NCI-H2196 treated with DMSO at 0.1 percent for 48 hours (cell line): ENCODE measurements at regions not wholly inside any gene's neighbourhood (a gene's known extent, or its start where the extent isn't known, plus 50 kb on each side); places are given as distances from the start of the nearest gene placed in this dataset.
"Not testable (repeated sequence)": the region's sequence is repeated elsewhere in the genome, so short reads cannot be mapped to it uniquely, and the experiment has no call there.

Experiments used
- DNase-seq: peaks from one replicate; lab custom pipeline; 2025; ENCODE audit not compliant: unreplicated experiment; lab: John Stamatoyannopoulos, UW

DNA sequence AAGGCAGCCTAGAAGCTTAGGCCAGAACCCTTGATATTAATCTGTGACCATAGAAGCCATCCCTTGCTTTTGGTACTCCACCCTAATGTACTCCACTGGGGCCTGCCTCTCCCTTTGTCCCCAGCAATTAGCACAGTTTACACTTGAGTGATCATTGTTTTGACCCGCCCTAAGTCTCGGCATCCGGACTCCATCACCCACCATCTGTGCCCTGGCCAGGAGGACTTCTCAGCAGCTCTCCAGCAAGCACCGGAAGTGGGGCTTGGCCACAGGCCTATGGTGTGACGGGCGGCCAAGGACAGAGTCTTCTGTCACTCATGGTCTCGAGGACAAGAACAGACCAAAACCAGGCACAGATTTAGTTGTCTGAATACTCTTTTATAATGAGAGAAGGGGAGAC is 126.5 kb upstream of the NTF3 start:
- no peak for DNase-seq

DNA sequence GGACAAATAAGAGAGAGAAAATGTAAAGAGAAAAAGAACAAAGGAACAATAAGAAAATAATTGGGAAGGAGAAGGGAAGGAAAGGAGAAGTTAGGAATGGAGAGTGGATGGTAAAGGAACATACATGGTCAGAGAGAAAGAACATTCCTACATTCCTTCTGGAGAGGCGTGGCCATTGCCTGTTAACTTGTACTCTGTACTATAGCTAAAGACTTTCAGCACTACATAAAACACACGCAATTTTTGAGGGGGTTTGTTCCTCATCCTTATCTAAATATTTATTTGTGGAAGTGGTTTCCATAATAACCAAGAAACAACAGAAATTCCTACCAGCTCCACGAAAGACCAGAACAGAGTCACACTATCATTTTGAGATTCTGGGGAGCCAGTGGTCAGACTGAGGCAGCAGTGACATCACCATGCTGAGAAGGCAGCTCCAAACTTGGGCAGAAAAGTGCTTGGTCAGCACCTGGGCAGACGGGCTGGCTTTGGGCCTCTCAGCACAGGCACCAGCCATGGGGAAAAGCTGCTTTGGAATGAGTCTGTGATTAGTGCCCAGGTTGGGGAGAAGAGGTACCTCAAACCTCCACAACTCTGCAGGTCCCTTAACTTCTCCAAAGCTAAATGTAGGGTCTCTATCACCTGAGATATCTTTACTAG is 125.9 kb upstream of the NTF3 start:
- no peak for DNase-seq

DNA sequence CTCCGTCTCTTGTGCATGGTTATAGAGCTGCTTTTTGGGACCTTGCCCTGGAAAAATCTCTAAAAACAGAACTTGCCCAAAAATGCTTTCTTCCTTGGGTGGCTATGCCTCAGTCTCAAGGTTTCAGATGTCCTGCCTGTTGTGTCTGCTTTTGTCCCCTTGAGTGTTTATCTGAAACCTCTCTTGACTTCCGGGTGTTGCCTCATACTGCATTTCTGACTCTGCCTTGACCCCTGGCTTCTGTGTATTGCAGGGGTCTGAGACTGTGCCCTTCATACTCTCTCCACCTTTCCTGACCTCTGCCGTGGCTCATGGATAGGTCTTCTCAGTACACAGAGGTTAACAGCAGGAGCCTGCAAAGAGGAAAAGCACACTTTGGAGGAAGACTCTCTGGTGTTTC is 124.8 kb upstream of the NTF3 start:
- DNase-seq, result no peak

DNA sequence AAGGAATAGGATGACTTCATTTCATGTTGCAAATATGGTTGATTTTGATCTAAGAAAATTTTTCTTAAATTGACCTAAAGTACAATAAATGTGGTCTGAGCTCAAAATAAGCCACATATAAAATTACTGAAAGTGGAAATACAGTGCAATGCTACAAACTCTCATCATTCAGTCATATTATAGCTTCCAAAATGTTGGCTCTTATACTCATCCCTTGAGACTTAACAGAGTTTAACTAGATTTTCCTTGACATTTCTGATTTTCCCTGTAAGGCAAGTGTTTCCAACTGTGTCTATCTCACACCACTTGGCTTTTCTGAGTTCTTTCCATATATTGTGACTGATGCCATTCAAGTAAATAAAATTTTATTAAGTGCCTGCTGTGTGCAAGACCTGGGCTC is 123.7 kb upstream of the NTF3 start:
- no peak for DNase-seq

DNA sequence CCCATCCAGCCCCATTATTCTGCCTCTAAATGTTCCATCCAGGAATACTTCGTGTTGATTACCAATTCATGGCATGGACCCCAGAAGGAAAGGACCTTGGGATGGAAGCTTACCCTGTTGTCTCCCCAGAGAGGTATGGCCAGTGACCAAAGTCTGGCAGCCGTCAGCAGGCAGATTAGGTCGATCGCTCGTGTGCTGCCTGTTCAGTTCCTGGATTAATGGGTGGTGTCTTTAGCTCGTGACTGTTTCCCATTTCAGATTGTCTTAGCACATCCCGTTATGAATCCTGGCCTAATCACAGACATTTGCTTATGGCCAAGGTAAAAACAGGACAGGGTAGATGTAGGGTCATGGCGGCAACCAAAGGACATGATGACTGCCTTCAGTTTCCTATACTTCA is 122.9 kb upstream of the NTF3 start:
- DNase-seq, result no peak

DNA sequence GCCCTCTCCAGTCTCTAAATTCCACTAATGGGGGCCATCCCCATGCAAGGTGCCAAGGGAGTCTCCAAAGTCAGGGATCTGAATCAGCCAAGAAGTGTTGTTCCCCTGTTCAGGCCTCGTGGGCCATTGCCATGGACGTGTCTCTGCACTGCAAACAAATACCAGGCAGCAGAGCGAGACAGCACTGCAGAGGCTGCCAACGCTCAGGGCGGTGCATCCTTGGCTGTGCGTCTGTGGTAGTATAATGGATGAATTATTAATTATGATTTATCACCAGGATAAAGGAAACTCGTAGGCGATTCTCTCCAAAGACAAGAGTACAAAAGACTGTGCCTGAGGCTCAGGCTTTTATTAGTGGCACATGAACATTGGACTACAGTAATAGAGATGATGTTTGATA is 122.3 kb upstream of the NTF3 start:
- no peak for DNase-seq

DNA sequence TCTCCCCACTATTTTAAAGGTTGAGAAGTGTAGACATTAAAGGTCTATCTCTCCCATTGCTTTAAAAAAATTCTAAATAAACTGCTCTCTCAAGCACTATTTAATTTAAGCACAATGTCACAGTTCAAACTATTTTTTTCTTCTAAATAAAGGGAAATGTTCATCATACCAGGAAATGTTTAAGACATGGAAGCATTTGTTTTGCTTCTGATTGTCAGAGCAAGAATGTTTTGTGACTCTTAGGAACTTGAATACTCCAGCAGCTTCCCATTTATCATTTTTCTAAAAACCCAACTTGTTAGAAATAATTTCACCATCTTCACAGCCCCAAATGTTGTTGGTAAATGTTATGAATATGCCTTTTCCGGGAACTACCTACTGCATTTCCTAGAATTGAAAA is 121.8 kb upstream of the NTF3 start:
- no peak for DNase-seq

DNA sequence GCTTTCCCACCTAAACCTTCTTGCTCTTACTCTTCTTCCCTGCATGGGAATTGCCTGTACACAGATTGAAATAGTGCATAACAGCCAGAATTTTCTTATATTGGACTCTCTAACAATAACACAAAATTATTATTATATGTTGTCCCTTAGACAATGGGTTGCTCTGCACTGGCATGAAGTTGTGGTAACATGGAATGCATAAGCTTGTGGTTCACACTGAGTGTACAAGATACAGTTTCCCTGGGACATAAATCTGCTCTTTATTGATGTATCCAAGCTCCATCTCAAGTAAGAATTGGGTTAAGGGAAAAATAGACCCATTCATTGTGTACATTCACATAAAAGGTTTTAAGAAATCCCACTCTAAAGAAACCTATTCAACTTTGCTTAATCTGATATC is 114.4 kb upstream of the NTF3 start:
- DNase-seq, result no peak

DNA sequence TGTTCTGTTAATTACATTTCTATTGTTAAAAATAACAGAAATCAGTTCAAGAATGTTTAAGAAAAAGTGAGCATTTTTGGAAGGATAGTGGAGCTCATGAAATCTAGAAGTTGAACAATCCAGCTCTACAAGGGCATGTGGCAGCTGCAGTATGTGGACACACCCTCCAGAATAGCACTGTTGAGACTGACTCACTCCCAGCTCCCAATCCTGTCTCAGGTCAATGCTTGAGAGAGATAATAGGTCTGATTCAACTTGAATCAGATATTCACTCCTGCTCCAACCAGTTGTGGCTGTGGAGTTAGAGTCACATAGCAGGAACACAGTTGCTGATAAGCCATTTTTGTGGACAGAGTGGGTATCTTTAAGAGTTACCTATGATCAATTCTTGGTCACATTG is 113.0 kb upstream of the NTF3 start:
- DNase-seq, result no peak

DNA sequence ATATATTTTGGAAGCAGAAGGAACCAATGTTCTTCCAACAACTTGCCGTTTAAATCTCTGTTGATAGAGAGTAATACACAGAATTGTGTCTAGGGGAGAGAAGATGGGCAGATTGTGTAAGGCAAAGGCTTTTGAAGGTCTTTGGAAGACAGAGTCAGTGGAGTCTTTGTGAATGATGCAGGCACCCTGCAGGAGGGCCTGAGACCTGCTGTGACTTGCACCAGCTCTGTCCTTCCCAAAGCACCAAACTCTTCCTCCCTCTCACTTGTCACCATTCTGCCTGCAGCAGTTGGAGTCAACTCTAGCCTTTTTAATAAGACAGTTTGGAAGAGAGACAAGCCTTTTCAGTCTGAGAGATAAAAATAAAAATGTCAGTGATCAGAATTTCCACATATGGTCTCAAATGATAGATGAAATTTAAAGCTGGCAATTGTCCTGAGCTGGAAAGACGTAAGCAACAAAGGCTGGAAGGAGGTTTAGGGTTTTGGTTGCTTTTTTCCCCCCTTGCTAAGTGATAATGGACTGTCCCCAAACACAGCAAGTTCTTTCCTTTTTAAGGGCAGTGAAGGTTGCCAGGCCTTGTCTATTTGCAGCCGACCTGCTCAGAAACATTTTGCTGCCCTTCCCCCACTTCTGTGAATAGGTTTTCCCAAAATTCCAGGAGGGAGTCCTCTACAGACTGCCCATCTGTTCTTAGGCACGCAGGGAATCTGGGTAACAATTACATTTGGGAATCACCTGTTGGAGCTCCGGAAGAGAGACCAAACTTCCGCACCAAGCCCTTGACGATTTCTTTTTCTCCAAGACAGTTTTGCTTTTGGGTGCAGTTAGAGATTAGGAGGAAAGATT is 103.0 kb upstream of the NTF3 start:
- no peak for DNase-seq

DNA sequence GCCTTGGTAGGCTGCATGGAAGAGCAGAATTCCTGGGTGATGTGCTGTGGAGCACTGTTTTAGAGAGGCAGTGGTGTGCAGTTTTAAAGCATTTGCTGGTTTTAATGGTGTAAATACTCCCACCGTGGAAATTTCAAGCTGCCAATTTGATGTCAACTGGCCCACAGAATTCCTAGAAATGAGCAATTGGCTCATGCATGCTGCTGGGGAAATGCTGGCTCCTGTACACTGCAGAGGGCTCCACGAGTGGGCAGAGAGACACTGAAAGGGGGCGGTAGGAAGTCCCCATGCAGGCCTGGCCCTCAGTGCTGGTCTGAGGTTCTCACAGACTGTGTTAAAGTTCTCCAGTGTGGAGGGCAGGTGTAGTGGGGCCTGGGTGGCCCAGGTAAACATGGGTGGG is 99.4 kb upstream of the NTF3 start:
- DNase-seq, result no peak

DNA sequence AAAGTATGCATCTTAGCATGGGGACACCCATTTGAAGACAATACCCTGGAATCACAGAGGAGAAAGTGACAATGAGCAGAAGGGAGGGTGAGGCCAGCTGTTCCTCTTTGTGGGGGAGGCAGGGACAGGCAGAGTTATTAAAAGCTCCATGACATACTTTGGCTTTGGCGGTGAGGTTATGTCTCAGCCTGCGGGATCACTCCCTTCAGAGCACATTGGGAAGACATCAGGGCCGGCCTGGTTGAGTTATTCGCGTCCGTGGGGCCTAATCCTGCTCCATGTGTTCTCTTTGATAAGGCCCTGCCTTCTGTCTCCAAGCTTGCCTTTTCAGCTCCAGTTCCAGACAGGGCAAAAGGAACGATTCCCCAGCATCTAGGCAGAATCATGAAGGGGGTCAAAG is 98.8 kb upstream of the NTF3 start:
- no peak for DNase-seq

DNA sequence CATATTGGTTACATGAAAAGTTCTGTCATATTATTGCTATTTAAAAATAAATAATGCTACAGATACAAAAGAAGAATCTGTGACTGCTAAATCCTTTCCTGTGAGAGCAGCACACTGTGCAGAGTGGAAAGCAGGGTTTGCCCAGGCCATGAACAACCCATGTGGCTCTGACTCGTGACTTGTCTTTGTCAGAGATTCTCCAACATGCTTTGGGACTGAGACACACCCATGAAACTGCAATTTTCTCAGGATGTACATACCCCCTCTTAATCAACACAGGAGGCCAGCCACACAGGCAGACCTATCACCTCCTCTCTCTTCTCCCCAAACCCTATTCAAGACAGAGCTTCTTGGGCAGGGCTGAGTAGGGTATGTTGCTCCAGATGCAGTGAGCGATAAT is 96.8 kb upstream of the NTF3 start:
- DNase-seq, result no peak

DNA sequence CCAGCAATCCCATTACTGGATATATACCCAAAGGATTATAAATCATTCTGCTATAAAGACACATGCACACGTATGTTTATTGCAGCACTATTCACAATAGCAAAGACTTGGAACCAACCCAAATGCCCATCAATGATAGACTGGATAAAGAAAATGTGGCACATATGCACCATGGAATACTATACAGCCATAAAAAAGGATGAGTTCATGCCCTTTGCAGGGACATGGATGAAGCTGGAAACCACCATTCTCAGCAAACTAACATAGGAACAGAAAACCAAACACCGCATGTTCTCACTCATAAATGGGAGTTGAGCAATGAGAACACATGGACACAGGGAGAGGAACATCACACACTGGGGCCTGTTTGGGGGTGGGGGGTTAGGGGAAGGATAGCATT is 90.8 kb upstream of the NTF3 start:
- DNase-seq, result not testable (repeated sequence)

DNA sequence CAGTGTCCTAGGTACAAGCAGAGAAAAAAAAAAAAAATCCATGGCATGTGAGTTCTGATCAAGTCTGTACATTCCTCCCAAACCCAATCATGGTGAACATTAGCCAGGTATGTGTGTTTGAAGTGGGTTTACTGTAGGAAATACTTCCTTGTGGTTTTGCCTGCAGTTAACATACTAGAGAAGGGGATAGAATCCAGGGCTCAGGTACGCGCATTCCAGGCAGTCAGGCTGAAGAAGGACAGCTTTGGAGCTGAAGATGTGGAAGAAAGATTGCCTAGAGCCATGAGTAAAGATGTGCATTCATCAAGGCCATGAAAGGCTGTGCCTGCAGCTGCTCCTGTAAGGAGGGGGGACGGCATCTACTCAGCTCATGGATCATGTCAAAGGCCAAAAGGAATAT is 88.2 kb upstream of the NTF3 start:
- DNase-seq, result no peak

DNA sequence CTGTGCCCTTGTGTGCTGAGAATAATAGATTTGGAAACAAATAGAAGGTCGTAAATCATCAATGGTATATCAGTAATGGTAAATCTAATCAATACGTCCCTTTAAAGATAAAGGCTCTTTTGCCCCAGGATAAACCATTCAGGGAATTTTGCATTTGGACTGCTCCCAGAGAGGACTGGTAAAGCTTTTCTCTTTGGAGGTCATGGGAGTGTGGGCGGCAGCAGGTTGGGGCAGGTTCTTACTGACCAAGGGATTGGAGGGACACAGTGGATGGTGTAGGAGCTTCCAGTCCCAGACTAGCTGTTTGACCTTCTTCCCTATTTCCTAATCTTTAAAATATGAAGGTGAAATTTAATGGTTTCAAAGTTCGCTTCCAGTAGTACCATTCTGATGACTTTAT is 87.8 kb upstream of the NTF3 start:
- no peak for DNase-seq

DNA sequence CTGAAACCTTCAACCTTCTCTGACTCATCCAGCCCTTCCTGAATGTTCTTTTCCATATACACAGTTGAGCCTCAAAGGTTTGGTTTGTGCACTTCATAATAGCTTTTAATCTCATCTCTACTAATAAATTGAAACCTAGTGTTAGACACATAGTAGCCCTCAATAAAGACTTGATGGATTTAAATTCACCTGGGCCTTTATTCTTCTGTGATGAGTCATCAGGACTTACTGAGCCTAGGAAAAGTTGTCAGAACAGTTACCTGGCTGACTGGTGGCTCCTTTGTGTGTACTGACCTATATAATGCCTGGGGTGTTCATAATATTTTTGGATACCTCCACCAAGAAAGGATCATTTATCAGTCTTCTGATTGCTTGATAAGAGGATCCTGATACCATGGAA is 86.4 kb upstream of the NTF3 start:
- DNase-seq, result no peak

DNA sequence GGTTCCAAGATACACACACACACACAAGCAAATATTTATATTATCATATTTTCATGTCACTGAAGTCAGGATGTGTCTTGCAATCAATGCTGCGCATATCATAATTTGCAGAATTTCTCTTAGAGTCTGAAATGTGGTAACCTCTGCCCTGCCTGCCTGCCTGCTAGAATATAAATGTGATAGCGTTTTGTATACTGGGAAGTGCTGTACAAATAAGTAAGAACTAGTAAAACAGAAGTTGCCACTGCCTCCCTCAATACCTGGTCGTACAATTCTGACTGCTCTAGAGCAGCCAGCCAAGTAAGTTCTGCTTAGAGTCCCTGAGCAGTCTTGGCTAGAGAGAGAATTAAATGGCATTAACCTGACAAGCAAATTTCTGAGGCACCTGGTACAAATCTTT is 83.9 kb upstream of the NTF3 start:
- no peak for DNase-seq

DNA sequence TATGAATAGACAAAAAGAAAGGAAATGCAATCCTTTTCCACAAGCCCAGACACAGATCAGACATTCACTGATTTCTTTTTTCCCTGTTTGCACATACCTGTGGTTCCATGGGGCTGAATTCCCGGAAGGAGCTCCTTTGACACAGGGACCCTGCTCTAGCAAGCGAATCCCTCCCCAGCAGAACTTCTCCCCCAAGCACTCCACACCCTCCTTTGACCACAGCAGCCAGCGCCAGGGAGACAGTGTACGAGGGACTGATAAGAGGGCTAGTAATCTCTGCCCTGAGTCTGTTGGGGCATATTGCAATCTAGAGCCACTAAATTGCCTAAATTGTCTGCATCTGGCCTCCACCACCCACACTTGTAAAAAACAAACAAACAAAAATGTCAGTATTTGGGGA is 83.4 kb upstream of the NTF3 start:
- DNase-seq, result no peak

DNA sequence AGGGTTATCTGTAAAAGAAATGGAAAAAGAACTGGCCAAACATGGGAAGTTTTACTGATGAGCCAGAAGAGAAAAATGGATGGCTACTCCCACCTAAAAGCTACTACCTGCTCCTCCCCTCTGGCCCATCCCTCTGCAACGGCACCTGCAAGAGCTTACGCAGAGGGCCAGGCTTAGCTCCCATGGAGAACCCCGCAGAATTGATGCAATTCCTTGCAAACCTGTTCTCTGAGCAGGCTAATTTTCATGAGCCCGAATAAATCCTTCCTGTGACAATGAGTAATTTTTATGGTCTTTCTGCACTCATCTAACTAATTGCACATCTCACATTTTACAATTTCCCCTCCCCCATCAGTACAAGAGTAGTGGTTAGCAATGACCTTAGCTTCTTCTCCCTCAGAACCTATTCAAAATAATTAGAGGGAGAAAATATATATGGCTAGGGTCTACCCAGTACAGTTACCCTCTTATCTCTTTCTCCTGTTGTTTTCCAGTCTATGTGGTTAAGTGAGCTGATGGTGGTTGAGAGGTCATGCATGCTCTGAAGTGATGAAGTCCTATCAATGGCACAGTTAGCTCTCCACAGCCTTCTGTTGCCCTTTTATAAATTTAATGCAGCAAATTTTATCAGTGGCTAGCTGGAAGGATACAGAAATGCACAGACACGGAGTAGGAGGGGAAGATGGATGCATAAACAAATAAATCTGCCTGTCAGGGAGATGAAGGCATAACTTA is 67.7 kb upstream of the NTF3 start:
- no peak for DNase-seq

DNA sequence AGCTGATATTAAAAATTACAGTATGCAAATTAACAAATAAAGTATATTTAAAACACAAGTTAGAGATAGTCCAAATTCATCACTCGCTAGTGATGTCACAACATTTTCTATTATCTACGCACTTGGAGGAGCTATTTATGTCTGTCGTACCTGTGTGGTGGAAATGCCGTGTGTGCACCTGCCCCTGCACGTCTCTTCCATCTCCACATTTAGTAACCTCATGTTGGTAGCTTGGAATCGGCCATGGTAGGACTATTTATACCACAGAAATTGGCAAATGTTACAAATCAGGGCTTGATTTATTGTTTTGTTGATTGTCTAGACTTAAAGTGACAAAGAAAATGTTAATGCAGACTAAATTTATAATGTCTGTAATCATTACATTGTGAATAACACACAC is 62.6 kb upstream of the NTF3 start:
- no peak for DNase-seq

DNA sequence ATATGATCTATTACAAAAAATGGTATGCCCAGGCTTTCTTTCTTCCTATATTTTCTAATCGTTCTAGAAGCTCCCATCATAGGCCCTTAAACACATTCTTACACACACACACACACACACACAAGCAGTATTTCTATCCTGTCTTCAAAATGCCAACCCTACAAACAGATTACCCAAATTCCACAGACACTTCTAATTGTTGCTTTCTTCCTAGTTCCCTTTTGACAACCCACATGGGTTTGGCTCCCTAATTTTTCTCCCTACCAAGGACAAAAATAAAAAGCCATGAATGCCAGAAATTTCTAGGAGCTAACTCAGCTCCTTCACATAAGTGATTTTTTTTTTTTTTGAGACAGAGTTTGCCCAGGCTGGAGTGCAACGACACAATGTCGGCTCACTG is 60.3 kb upstream of the NTF3 start:
- DNase-seq, result no peak
